CD4-positive, alpha-beta T cell treated with Interleukin-4 for 1 hour (primary cell): ENCODE measurements at regions not wholly inside any gene's neighbourhood (a gene's known extent, or its start where the extent isn't known, plus 50 kb on each side); places are given as distances from the start of the nearest gene placed in this dataset.

Source experiments
- DNase-seq, 2 donors: peaks; one replicate each; pipeline ENCODE4 v3.0.0-alpha.2; 2020 to 2022

DNA sequence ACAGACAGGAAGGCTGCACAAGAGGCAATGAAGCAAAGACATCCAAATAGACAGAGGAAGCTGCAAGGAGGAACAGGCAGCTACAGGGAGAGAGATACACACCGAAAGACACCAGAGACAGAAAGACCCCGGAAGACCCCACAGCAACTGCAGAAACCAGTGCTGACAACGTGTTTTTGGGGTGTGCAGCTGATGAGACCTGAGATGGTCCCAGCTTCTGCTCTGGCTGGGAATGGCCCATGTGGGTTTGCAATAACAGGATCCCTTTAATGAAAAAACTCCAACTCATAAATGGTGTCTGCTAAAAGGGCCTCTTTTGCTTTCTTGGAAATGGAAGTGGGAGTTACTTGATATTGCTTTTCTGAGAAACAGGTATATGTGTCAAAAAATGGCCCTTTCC, 101.5 kb upstream of the CDH11 start:
- DNase-seq = no peak

DNA sequence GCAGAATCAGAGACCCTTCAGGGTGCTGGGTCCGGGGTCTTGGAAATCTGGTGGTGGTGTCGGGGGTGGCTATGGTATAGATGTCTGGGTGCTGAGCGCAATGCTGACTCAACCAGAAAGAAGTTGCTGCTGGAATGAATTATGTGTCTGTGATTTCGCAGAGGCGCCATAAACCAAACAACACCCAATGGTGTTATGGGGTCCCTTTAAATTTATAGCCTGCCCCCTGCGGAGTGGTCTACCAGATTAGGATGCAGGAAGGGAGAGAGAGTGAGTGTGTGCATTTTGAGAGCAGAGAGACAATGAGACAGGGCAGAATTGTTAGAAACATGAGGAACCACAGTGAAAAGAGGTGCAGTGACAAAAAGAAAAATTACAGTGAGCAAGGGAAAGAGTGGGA, 100.7 kb upstream of the CDH11 start:
- no peak for DNase-seq

GRCh38 chr16:65222049-65222448, 100.2 kb upstream of the CDH11 start:
- no peak for DNase-seq

GRCh38 chr16:65219786-65220185, 97.9 kb upstream of the CDH11 start:
- DNase-seq = no peak

DNA sequence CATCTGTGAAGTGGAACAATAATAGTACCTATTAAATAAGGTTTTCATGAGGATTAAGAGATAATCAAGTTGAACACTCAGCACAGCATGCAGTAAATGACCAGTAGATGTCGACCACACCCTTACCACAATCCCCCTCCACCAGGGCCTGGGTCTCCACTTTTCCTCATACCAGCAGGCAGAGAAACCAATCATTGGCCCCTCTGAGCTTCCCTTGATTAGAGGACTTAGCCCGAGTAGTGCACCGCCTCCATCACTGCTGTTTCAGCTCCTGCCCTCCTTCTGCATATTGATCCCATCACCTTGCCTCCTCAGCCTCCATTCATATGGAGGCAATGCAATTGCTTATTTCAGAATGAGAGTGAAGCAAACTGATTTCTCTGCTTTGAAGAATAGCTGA, 96.5 kb upstream of the CDH11 start:
- DNase-seq = no peak

DNA sequence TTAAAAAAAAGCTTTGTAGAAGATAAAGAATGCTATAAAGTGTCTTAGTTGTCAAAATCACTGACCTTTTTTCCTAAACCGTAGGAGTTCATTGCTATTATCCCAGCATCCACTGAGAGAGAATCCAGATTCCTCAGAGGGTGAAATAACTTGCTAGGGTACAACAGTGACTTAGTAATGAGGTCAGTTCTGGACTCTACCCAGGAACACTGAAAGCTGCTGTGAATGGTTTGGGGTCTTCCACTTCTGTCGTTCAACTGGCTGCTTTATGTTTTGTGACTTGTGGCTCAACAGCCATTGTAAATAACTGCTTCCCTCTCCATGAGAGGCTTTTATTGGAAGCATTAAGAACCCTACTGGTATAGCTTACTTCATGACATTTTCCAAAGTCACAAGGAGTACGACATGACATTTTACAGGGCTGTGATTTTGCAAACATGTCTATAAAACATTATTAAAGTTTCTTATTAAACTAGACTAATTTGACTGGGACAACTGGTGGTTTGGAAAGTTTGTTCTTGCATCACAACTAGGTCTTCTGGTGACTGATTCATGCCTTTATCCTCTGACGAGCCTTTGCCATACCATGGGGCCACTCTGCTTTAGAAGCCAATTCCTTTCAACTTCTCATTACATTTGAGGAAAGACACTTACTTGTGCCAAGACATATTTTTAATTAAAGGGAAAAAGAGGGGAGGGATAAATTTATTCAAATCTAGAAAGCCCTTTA, 92.2 kb upstream of the CDH11 start:
- DNase-seq = no peak

GRCh38 chr16:65212791-65213190, 90.9 kb upstream of the CDH11 start:
- DNase-seq = no peak

- no peak for DNase-seq
Measured at GRCh38 chr16:65212240-65212639, 90.4 kb upstream of the CDH11 start.

DNA sequence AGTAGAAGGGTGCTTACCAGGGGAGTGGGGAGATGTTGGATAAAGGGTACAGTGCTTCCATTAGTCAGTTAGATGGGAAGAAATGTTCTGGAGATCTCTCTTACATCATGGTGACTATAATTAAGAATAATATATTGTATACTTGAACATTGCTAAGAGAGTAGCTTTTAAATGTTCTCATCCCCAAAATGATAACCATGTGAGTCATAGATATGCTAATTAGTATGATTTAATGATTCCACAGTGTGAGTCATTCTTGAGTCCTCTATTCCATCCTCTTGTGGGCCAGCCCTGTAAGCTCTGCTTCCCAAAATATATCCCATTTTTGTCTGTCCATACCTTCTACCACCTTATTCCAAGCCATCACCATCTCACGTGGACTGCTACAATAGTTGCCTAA, 80.6 kb upstream of the CDH11 start:
- DNase-seq = no peak

GRCh38 chr16:65201511-65201910, 79.6 kb upstream of the CDH11 start:
- DNase-seq = no peak

DNA sequence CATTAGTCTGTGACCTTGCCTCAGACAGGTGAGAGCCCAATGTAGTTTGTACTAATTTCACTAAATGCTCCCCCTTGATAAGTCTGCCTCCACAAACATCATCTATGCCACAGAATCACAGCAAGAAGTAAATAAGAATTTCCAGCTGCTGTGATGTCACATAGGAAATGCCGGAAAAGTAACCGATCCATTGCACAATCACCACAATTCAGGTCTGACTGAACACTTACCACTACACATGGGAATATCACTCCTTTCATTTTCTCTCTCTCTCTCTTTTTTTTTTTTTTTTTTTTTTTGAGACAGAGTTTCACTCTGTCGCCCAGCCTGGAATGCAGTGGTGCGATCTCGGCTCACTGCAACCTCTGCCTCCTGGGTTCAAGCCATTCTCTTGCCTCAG, 79.0 kb upstream of the CDH11 start:
- DNase-seq = no peak

- DNase-seq = no peak
Measured at GRCh38 chr16:65200156-65200773, 78.4 kb upstream of the CDH11 start.

GRCh38 chr16:65196420-65197075, 74.7 kb upstream of the CDH11 start:
- DNase-seq = no peak

DNA sequence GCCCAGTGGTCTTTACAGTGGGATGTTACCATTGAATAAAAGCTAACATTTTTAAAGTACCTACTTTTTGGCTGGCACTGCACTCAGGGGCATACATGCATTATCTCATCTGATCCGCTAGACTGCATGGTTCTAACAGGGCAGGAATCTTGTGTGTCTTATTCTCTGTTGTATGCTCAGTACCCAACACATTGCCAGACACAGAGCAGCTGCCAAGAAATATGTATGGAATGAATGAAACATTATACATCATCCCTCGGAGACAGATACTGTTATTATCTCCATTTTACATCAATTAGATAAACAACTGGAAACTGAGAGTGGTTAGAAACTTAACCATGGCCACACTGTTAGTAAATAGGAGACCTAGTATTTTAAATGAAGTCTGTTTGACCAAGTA, 74.1 kb upstream of the CDH11 start:
- no peak for DNase-seq

- DNase-seq = no peak
Measured at GRCh38 chr16:65185241-65185778, 63.4 kb upstream of the CDH11 start.

- no peak for DNase-seq
Measured at GRCh38 chr16:65181071-65181561, 59.3 kb upstream of the CDH11 start.

DNA sequence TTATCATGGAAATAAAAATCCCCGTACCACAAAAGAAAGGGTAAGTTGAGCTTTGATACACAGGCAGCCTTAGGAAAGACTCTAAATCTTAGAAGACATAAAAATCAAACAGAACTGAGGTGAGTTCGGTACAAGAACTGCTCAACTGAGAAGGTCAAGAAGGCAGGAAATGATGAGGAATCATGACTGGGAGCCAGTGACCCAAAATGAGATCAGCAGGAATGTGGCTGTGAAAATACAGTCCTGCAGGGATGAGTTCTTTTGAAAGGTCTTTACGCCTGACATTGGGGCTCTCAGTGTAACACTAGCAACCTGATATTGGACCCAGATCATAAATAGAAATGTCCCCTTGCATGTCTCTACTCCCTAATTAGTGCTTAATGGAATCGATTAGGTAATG, 56.3 kb upstream of the CDH11 start:
- DNase-seq = no peak

- no peak for DNase-seq
Measured at GRCh38 chr16:65176603-65177002, 54.7 kb upstream of the CDH11 start.

- no peak for DNase-seq
Measured at GRCh38 chr16:65172356-65172755, 50.5 kb upstream of the CDH11 start.
